CD14-positive monocyte (primary cell): ENCODE measurements at regions not wholly inside any gene's neighbourhood (a gene's known extent, or its start where the extent isn't known, plus 50 kb on each side); places are given as distances from the start of the nearest gene placed in this dataset.

Experiments
- DNase-seq, 3 donors: peaks; one replicate each; pipeline ENCODE4 v3.0.0-alpha.2; 2011 to 2022
- H2AFZ ChIP-seq: 2 replicates; pipeline ENCODE4 v1.6.0; 2012; ENCODE audit warnings: mild to moderate bottlenecking, low read depth, low read length, inconsistent platforms; ENCODE audit not compliant: insufficient read depth, poor library complexity, severe bottlenecking
- H3K27ac ChIP-seq, 2 donors: 1 replicate in 1 of 2; 2 replicates in 1 of 2; pipeline ENCODE4 v1.5.1; 2012 to 2013; ENCODE audit warnings: low read length in 2 of 2, control low read depth in 1 of 2, inconsistent platforms in 1 of 2, low read depth in 1 of 2, mild to moderate bottlenecking in 1 of 2
- H3K27me3 ChIP-seq, 2 donors: one replicate each; pipeline versions ENCODE4 v1.6.0 to v1.6.1; 2011 to 2013; ENCODE audit warnings: low read length in 2 of 2; ENCODE audit not compliant: control insufficient read depth in 2 of 2, insufficient read depth in 2 of 2
- H3K36me3 ChIP-seq, 2 donors: replicated peaks in 1 of 2; 1 replicate in 1 of 2; 2 replicates in 1 of 2; pipeline versions ENCODE4 v1.5.1 to v1.6.1; 2012 to 2013; ENCODE audit warnings: low read length in 2 of 2, control low read depth in 1 of 2, inconsistent platforms in 1 of 2, mild to moderate bottlenecking in 1 of 2; ENCODE audit not compliant: insufficient read depth in 2 of 2, control insufficient read depth in 1 of 2
- H3K4me1 ChIP-seq, 2 donors: 1 replicate in 1 of 2; 2 replicates in 1 of 2; pipeline versions ENCODE4 v1.5.1 to v1.6.1; 2012 to 2013; ENCODE audit warnings: low read length in 2 of 2, control low read depth in 1 of 2, inconsistent platforms in 1 of 2, mild to moderate bottlenecking in 1 of 2, moderate library complexity in 1 of 2; ENCODE audit not compliant: insufficient read depth in 2 of 2, control insufficient read depth in 1 of 2
- H3K4me2 ChIP-seq: replicated peaks from 2 replicates; pipeline ENCODE3; 2012; ENCODE audit warnings: low read length, moderate library complexity, mild to moderate bottlenecking; ENCODE audit not compliant: poor library complexity, severe bottlenecking; ENCODE audit errors: extremely low read depth
- H3K4me3 ChIP-seq, 3 experiments: fragments of 200-600 bp in 1 of 3; sonication (generic) in 1 of 3; replicated peaks in 1 of 3; 1 replicate in 2 of 3; 2 replicates in 1 of 3; pipeline ENCODE4 v1.5.1; 2011 to 2013; ENCODE audit warnings: low read length in 3 of 3, mild to moderate bottlenecking in 3 of 3, control low read depth in 2 of 3, low read depth in 2 of 3, inconsistent platforms in 1 of 3, moderate library complexity in 1 of 3
- H3K79me2 ChIP-seq: 2 replicates; pipeline ENCODE4 v1.6.0; 2012; ENCODE audit warnings: mild to moderate bottlenecking, control low read depth, inconsistent platforms, low read length, moderate library complexity; ENCODE audit not compliant: insufficient read depth
- H3K9ac ChIP-seq: 2 replicates; pipeline ENCODE4 v1.6.0; 2017; ENCODE audit warnings: low read length, mild to moderate bottlenecking; ENCODE audit not compliant: insufficient read depth, poor library complexity, severe bottlenecking
- H3K9me3 ChIP-seq, 2 donors: replicated peaks in 1 of 2; 1 replicate in 1 of 2; 2 replicates in 1 of 2; pipeline versions ENCODE4 v1.5.1 to v1.6.1; 2012 to 2013; ENCODE audit warnings: low read length in 2 of 2, control low read depth in 1 of 2; ENCODE audit not compliant: control insufficient read depth in 1 of 2, insufficient read depth in 1 of 2
- H4K20me1 ChIP-seq: 2 replicates; pipeline ENCODE4 v1.6.0; 2012; ENCODE audit warnings: mild to moderate bottlenecking, low read length, control low read depth, moderate library complexity; ENCODE audit not compliant: insufficient read depth
- H3K27ac Mint-ChIP-seq, 7 donors: one replicate each; pipeline ENCODE4 v1.8.0; 2020; ENCODE audit warnings: mild to moderate bottlenecking in 7 of 7, mixed read lengths in 7 of 7, moderate library complexity in 6 of 7, inconsistent platforms in 2 of 7
- H3K27me3 Mint-ChIP-seq, 3 donors: one replicate each; pipeline ENCODE4 v1.8.0; 2021 to 2022; ENCODE audit warnings: low read depth in 3 of 3, mild to moderate bottlenecking in 3 of 3, mixed read lengths in 3 of 3, moderate library complexity in 3 of 3, inconsistent platforms in 1 of 3
- H3K36me3 Mint-ChIP-seq, 2 donors: one replicate each; pipeline ENCODE4 v1.8.0; 2020; ENCODE audit warnings: mixed read lengths in 2 of 2, inconsistent platforms in 1 of 2, mild to moderate bottlenecking in 1 of 2
- H3K4me1 Mint-ChIP-seq: one replicate; pipeline ENCODE4 v1.8.0; 2020; ENCODE audit warnings: mild to moderate bottlenecking, mixed read lengths
- H3K4me3 Mint-ChIP-seq, 2 donors: one replicate each; pipeline ENCODE4 v1.8.0; 2020; ENCODE audit warnings: mild to moderate bottlenecking in 2 of 2, mixed read lengths in 2 of 2, moderate library complexity in 1 of 2
- H3K9me3 Mint-ChIP-seq, 7 donors: one replicate each; pipeline ENCODE4 v1.8.0; 2020 to 2022; ENCODE audit warnings: mixed read lengths in 7 of 7, mild to moderate bottlenecking in 6 of 7, moderate library complexity in 6 of 7, inconsistent platforms in 2 of 7
- CTCF ChIP-seq: fragments of 200-600 bp; IDR thresholded peaks from one replicate; pipeline ENCODE4 v1.8.0; 2022; ENCODE audit warnings: antibody characterized with exemption, mild to moderate bottlenecking
- WGBS: methylation state at CpG from one replicate; pipeline ENCODE4 v1.1.5; 2013; ENCODE audit warnings: missing lambda C conversion rate; ENCODE audit not compliant: insufficient coverage; 5-methylcytosine and 5-hydroxymethylcytosine counted together
- intact Hi-C, 2 donors: fragments of 100-400 bp; cut with micrococcal nuclease; formaldehyde crosslinking; loops; one replicate each; pipeline versions ENCODE4 v1.15.0 to v1.15.1; 2023

GRCh38 chr11:81744336-81745116 lies 989.1 kb downstream of the FAM181B start:
- no peaks in the 10 kb centered on the region for H3K4me1 ChIP-seq
- H3K4me3 ChIP-seq, result no peak overlapping the region
- WGBS, result 92% methylated on average over 29 of the region's 35 CpGs
- H3K9ac ChIP-seq, result no peak overlapping the region
- peaks cover 0 to 7% of the 10 kb centered on the region in 2 donors for H3K9me3 ChIP-seq
- H3K4me2 ChIP-seq, result no peak overlapping the region
- no peak for DNase-seq
- peaks cover 0 to 1% (median 1%) of the 10 kb centered on the region in 3 donors for H3K27me3 Mint-ChIP-seq
- no peaks in the 10 kb centered on the region for H3K36me3 ChIP-seq
- intact Hi-C loops, result no loop called here
- no peaks in the 10 kb centered on the region for H3K4me1 Mint-ChIP-seq
- TF ChIP-seq CTCF, result no peak
- H3K79me2 ChIP-seq, result no peaks in the 10 kb centered on the region
- no peak overlapping the region for H3K27ac ChIP-seq
- H3K9me3 Mint-ChIP-seq, result peaks cover 0 to 5% (median 0%) of the 10 kb centered on the region in 7 donors
- H3K4me3 Mint-ChIP-seq, result no peak overlapping the region
- no peak overlapping the region for H2AFZ ChIP-seq
- H3K27me3 ChIP-seq, result no peaks in the 10 kb centered on the region
- no peaks in the 10 kb centered on the region for H4K20me1 ChIP-seq
- H3K27ac Mint-ChIP-seq, result no peak overlapping the region
- no peaks in the 10 kb centered on the region for H3K36me3 Mint-ChIP-seq

- Mint-ChIP-seq H3K27ac (no peak overlapping the region), H3K4me3 (no peak overlapping the region), H3K9me3 (peaks cover under 1 to 9% (median 4%) of the 10 kb centered on the region in 7 donors), H3K36me3 (no peaks in the 10 kb centered on the region), H3K4me1 (no peaks in the 10 kb centered on the region), H3K27me3 (peaks cover 0 to 3% (median 0%) of the 10 kb centered on the region in 3 donors)
- DNase-seq, result no peak
- H3K36me3 ChIP-seq, result no peaks in the 10 kb centered on the region
- H3K27me3 ChIP-seq, result no peaks in the 10 kb centered on the region
- H3K4me1 ChIP-seq, result no peaks in the 10 kb centered on the region
- TF ChIP-seq CTCF, result no peak
- H2AFZ ChIP-seq, result no peak overlapping the region
- H3K4me3 ChIP-seq, result no peak overlapping the region
- intact Hi-C loops, result no loop called here
- H3K9me3 ChIP-seq, result peaks cover 10% of the 10 kb centered on the region in 2 donors
- H3K79me2 ChIP-seq, result no peaks in the 10 kb centered on the region
- H3K4me2 ChIP-seq, result no peak overlapping the region
- H3K27ac ChIP-seq, result no peak overlapping the region
- H4K20me1 ChIP-seq, result no peaks in the 10 kb centered on the region
- no CpG with 5 or more reads among the region's 3 CpGs for WGBS
- H3K9ac ChIP-seq, result no peak overlapping the region
Measured at GRCh38 chr11:81725701-81726100, 1008.0 kb downstream of the FAM181B start.
